ENCODE measurements at regions not wholly inside any gene's neighbourhood (a gene's known extent, or its start where the extent isn't known, plus 50 kb on each side); places are given as distances from the start of the nearest gene placed in this dataset.

DNA sequence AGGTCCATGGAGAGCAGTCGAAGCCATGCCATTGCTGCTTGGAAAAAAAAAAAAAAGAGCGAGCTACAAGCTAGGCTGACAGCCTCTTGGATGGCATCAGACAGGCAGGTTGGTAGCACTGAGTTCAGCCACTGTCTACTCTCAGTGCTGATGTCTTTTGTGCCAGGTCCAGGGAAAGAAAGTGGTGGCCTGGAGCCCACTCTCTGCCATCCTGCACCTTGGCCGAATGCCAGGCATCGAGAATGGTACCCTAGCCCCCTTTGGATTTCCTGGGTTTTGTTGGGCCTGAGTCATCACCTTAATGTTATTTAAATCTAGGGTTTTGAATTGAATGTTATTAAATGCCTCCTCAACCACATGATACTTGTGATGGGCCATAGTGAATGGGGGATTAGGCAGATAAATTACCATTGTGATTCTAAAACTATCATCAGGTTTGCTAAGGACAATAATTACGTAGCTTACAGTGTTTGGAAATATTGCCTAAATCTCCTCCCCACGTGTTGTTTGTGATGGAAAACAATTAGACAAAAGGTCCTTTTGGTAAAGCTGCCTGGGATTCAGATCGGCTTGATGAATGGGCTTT is 195.7 kb upstream of the GPR26 start:
- TF ChIP-seq EZH2 (IDR thresholded peaks at IDR 0.05) = no peak
- TF ChIP-seq, protein P1, sequence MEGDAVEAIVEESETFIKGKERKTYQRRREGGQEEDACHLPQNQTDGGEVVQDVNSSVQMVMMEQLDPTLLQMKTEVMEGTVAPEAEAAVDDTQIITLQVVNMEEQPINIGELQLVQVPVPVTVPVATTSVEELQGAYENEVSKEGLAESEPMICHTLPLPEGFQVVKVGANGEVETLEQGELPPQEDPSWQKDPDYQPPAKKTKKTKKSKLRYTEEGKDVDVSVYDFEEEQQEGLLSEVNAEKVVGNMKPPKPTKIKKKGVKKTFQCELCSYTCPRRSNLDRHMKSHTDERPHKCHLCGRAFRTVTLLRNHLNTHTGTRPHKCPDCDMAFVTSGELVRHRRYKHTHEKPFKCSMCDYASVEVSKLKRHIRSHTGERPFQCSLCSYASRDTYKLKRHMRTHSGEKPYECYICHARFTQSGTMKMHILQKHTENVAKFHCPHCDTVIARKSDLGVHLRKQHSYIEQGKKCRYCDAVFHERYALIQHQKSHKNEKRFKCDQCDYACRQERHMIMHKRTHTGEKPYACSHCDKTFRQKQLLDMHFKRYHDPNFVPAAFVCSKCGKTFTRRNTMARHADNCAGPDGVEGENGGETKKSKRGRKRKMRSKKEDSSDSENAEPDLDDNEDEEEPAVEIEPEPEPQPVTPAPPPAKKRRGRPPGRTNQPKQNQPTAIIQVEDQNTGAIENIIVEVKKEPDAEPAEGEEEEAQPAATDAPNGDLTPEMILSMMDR (IDR thresholded peaks at IDR 0.05) = no peak

All from neural progenitor cell (in vitro differentiated cells).